Jurkat, Clone E6-1 (cell line): ENCODE measurements at regions not wholly inside any gene's neighbourhood (a gene's known extent, or its start where the extent isn't known, plus 50 kb on each side); places are given as distances from the start of the nearest gene placed in this dataset.

Experiments
- DNase-seq: peaks from one replicate; pipeline ENCODE4 v3.0.0-alpha.2; 2011; ENCODE audit warnings: low read depth, low spot score
- H3K4me3 ChIP-seq: 2 replicates; pipeline ENCODE4 v1.5.1; 2011; ENCODE audit warnings: mild to moderate bottlenecking, low read length, control low read depth, moderate library complexity

- H3K4me3 ChIP-seq = no peak overlapping the region
- DNase-seq = no peak
Measured at GRCh38 chr5:38641003-38641402, 84.6 kb upstream of the LIFR start.

DNA sequence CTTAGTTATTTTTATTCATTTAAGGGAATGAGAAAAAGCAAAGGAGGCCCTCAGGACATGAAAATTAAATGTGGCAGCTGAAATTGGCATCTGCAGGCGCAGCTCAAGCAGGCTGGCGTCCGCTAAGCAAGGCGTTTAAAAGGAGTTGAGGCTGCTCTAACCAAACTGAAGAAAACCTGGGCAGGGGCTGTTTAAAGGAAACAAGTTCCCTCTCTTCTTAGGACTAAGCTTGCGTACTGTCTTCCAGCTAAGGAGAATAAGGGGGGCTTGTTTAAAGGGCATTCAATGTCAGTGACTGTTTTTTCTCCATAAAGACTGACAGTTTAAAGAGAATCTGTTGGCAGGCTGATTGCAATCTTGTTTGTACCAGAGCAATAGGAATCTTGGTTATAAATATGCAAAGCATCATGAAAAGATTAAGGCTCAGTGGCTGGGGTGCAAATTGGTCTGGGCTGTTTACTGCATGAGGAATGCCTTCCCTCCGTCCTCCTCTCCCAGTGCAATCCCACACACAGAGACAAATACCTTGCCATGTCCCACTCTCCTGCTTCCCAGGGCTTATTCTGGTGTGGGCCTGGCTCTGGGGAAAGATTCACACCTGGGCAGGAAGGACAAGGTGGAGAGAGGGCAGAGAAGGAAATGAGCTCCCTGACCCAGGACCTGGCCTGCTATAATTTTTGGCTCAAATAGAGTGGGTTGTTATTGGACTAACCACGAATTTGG is 85.9 kb upstream of the LIFR start:
- H3K4me3 ChIP-seq = no peak overlapping the region
- no peak for DNase-seq

GRCh38 chr5:38643616-38644015 is 87.2 kb upstream of the LIFR start:
- H3K4me3 ChIP-seq = no peak overlapping the region
- DNase-seq = no peak

DNA sequence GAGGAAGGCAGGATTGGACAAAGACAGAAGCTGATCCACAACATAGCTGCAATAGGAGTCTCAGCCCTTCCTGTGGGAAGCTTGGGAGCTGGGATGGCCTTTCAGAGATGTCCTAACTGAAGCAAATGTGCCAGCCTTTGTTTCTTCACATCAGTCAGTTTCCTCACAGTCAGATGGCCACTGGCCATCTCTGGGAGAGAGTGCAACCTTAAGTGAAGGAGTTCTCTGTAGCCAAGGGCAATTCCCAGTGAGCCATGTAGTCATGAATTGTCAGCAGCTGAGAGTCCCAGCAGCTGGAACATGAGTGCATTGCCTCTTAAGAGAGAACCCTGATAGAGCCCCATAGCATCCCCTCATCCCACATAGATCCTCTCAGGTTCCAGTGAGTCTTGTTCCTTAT is 89.1 kb upstream of the LIFR start:
- no peak for DNase-seq
- no peak overlapping the region for H3K4me3 ChIP-seq

- no peak overlapping the region for H3K4me3 ChIP-seq
- DNase-seq = no peak
Measured at GRCh38 chr5:38648703-38649291, 92.4 kb upstream of the LIFR start.

DNA sequence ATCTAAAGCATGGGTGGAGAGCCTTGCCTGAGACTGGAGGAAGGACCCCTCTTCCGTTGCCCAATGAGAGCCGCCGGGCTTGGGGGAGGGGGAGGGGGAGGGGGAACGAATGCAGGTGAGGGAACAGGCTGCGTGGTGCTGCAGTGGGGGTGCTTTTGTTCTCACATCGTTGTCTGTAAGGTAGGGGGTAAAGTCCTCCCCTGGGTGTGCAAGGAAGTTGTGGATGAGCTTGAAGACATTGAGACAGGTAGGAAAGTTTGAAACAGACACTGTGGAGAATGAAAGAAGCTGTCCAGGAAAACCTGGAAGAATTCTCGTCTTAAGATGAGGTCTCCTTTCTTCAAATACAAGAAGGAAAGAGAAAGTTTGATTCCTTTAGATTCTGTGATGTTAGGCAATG is 94.1 kb upstream of the LIFR start:
- H3K4me3 ChIP-seq = no peak overlapping the region
- DNase-seq = no peak

- no peak for DNase-seq
- no peak overlapping the region for H3K4me3 ChIP-seq
Measured at GRCh38 chr5:38650946-38651345, 94.5 kb upstream of the LIFR start.

GRCh38 chr5:38651806-38652205 is 95.4 kb upstream of the LIFR start:
- H3K4me3 ChIP-seq = no peak overlapping the region
- DNase-seq = no peak

DNA sequence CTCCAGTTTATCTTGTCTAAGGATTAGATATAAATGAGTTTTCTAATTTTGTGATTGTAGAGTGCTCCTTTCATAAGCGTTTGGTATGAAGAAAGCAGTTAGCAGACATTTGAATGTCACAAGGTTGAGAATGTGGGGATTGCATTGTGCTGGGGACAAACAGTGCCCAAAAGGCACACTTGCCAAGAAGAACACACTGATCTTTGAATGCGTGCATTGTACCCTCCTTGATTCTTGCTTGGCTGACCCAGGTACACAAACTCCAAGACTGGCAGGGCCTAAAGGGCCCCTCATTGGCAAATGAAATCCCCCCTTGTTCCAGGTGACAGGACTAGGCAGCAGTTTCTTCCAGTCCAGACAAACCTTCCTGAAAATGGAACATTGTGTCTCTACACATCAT is 96.9 kb upstream of the LIFR start:
- H3K4me3 ChIP-seq = no peak overlapping the region
- no peak for DNase-seq

GRCh38 chr5:38655691-38656090 is 99.2 kb upstream of the LIFR start:
- H3K4me3 ChIP-seq = no peak overlapping the region
- no peak for DNase-seq

DNA sequence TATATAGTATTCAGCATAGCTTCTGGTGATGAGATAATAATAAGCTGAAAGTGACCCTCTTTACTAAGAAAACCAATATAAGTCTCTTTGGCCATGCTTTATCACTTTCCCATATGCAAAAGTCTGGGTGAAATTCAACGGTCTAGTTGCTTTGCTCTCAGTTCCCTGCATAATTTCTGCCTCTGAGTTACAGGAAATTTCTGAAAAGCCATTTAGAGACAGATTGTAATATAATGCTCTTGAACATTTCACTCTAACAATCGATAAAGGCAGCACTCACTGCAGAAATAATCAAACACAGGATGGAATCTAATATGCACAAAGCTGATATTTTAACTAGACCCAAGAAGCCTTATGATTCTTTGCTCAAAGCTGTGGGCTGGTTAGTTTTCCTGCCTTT is 100.1 kb upstream of the LIFR start:
- no peak overlapping the region for H3K4me3 ChIP-seq
- DNase-seq = no peak

DNA sequence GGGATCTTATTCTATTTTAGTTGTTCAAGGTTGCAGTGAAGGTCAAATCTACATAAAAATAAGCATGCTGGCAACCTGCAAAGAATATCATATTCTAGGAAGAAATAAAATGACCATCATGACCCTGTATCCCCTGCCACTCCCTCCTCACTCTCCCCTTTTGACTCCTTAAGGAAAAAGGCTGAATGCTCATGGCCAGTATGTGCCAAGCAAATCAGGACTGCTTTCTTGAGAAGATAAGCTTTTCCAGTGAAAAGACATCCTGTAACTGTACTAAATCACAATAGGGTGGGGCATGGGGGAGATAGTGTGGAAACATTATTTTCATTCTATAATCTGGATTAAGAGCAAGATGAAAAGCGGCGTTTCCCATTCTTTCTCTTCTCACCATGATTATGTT is 100.6 kb upstream of the LIFR start:
- DNase-seq = no peak
- no peak overlapping the region for H3K4me3 ChIP-seq

DNA sequence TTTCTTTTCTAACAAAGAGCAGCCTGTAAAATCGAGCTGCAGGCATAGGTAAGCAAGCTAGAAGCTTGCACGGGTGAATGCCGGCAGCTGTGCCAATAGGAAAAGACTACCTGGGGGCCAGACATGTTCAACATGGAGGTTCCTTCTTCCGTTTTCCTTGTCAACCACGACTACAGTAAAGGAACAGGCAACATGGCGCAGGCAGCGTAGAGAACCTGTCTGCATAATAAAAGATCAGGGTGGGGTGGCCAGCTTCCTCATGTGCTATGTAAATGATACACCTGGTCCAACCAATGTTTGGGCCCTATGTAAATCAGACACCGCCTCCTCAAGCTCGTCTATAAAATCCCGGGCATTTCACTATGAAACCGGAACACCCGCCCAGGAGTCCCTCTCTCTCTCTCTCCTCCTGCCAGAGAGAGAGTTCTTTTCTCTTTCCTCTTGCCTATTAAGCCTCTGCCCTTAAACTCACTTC is 103.8 kb upstream of the LIFR start:
- peak; percentile 17 for DNase-seq
- no peak overlapping the region for H3K4me3 ChIP-seq

- H3K4me3 ChIP-seq = no peak overlapping the region
- no peak for DNase-seq
Measured at GRCh38 chr5:38662090-38662489, 105.6 kb upstream of the LIFR start.

- no peak for DNase-seq
- no peak overlapping the region for H3K4me3 ChIP-seq
Measured at GRCh38 chr5:38663249-38663648, 106.8 kb upstream of the LIFR start.

DNA sequence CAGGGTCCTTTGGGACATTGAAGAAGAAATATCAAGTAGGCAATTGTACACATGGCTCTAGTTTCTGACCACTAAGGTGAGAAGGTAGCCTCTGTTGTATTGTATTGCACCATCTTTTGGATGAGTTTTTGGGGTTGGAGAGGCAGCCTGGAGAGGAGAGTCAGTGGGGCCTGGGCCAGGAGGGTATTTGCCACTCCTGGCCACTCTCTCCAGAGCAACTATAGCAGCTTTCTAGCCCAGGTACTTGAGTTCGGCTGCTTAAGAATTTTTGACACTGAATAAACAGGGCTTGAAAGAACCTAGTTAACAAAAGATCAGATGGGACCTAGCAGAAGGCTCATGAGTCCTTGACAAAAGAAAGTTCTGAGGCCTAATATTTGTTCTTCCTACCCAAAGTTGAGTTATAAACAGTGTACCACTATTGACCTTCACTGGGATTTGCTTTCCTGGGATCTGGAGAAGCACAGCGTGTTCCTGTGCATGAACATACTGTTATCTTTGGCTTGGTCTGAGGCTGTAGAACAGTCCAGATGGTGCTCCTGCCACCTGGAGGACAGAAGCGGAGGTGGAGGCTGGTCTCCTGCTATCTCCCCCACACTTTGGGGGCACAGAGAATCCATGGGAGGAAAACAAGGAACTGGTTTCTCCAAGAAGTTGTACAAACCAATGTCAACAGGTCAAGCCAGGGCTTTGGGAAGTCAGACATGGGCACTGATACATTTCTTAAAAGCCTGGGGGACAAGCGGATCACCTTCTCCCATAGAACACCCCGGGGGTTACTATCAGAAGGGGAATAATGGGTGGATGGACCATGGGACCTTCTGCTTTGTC is 110.4 kb upstream of the LIFR start:
- H3K4me3 ChIP-seq = no peak overlapping the region
- no peak for DNase-seq

- no peak overlapping the region for H3K4me3 ChIP-seq
- DNase-seq = no peak
Measured at GRCh38 chr5:38667499-38667776, 111.0 kb upstream of the LIFR start.

GRCh38 chr5:38669361-38669880 is 113.0 kb upstream of the LIFR start:
- no peak for DNase-seq
- H3K4me3 ChIP-seq = no peak overlapping the region

DNA sequence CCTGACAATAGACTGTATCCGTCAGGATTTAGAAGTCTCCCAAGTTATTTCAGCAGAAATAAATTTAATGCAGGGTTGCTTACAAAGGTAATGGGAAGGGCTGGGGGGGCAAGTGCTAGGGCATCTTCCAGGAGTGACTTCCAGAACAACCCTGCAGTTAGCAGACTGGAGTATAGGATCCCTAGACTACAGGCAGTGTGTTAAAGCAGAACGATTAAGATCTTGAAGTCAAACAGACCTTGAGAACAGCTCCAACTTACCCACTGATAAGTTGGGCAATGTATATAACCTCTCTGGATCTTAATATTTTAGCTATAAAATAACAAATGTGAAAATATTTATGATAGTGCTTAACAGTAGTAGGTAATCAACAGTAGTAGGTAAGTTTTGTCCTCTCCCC is 113.6 kb upstream of the LIFR start:
- H3K4me3 ChIP-seq = no peak overlapping the region
- no peak for DNase-seq

GRCh38 chr5:38670878-38671277 is 114.4 kb upstream of the LIFR start:
- DNase-seq = no peak
- no peak overlapping the region for H3K4me3 ChIP-seq
